ENCODE measurements at regions not wholly inside any gene's neighbourhood (a gene's known extent, or its start where the extent isn't known, plus 50 kb on each side); places are given as distances from the start of the nearest gene placed in this dataset.

DNA sequence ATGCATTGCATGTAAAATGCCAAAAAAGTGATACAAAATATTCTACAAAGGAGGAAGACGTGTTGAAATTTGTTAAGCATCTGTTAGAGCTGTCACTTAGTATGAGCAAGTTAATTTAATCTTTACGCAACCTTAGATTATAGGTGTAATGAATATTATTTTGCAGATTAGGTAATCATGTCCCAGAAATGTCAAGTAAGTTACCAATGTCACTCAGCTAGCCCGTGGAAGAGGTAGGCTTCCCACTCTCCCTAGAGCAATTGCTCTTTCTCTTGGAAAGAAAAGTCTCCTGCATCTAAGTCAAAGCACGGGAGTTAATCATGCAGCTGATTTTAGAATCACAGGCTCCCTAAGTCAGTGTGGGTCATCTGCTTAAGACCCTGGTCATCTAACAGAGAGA lies 830.4 kb upstream of the IGFBP3 start:
- no peak for TF ChIP-seq CTCF (IDR thresholded peaks at IDR 0.05 in 2 of 3, conservative IDR thresholded peaks at IDR 0.05 in 1 of 3; ENCODE audit: borderline replicate concordance in 1 of 3, insufficient read depth in 1 of 3, low read depth in 2 of 3, low read length in 2 of 3)
- TF ChIP-seq REST (IDR thresholded peaks at IDR 0.05; ENCODE audit: low read depth): no peak
